GM21423 (cell line): ENCODE measurements at regions not wholly inside any gene's neighbourhood (a gene's known extent, or its start where the extent isn't known, plus 50 kb on each side); places are given as distances from the start of the nearest gene placed in this dataset.
"Not testable (repeated sequence)": the region's sequence is repeated elsewhere in the genome, so short reads cannot be mapped to it uniquely, and the experiment has no call there.

Source experiments
- ATAC-seq: cut with Tn5 transposase; IDR thresholded peaks from one replicate; pipeline ENCODE4 v1.9.1; 2021; ENCODE audit warnings: mild to moderate bottlenecking, moderate library complexity; ENCODE audit not compliant: unreplicated experiment

GRCh38 chr6:19369785-19370184, 467.4 kb upstream of the ID4 start:
- no peak for ATAC-seq

GRCh38 chr6:19370831-19371230, 466.3 kb upstream of the ID4 start:
- ATAC-seq, result no peak

GRCh38 chr6:19375613-19376012, 461.6 kb upstream of the ID4 start:
- ATAC-seq, result no peak

- no peak for ATAC-seq
Measured at GRCh38 chr6:19377722-19378121, 459.4 kb upstream of the ID4 start.

GRCh38 chr6:19380293-19380692, 456.9 kb upstream of the ID4 start:
- no peak for ATAC-seq

GRCh38 chr6:19382676-19383075, 454.5 kb upstream of the ID4 start:
- no peak for ATAC-seq

- no peak for ATAC-seq
Measured at GRCh38 chr6:19391926-19392325, 445.2 kb upstream of the ID4 start.

GRCh38 chr6:19394051-19394450, 443.1 kb upstream of the ID4 start:
- ATAC-seq, result no peak

- ATAC-seq, result no peak
Measured at GRCh38 chr6:19394687-19395086, 442.5 kb upstream of the ID4 start.

- ATAC-seq, result no peak
Measured at GRCh38 chr6:19395316-19395715, 441.9 kb upstream of the ID4 start.

GRCh38 chr6:19399406-19399805, 437.8 kb upstream of the ID4 start:
- no peak for ATAC-seq

- ATAC-seq, result not testable (repeated sequence)
Measured at GRCh38 chr6:19404884-19405283, 432.3 kb upstream of the ID4 start.

- ATAC-seq, result no peak
Measured at GRCh38 chr6:19408331-19408730, 428.8 kb upstream of the ID4 start.

- ATAC-seq, result no peak
Measured at GRCh38 chr6:19410481-19410880, 426.7 kb upstream of the ID4 start.

- ATAC-seq, result no peak
Measured at GRCh38 chr6:19413323-19413722, 423.8 kb upstream of the ID4 start.

- ATAC-seq, result no peak
Measured at GRCh38 chr6:19415605-19416326, 421.4 kb upstream of the ID4 start.

GRCh38 chr6:19416811-19417210, 420.4 kb upstream of the ID4 start:
- ATAC-seq, result no peak

- ATAC-seq, result no peak
Measured at GRCh38 chr6:19417713-19418112, 419.5 kb upstream of the ID4 start.

- ATAC-seq, result no peak
Measured at GRCh38 chr6:19424853-19425252, 412.3 kb upstream of the ID4 start.

- no peak for ATAC-seq
Measured at GRCh38 chr6:19427548-19427947, 409.6 kb upstream of the ID4 start.

- ATAC-seq, result no peak
Measured at GRCh38 chr6:19432966-19433498, 404.1 kb upstream of the ID4 start.

GRCh38 chr6:19434065-19434464, 403.1 kb upstream of the ID4 start:
- ATAC-seq, result no peak

- ATAC-seq, result no peak
Measured at GRCh38 chr6:19435755-19436154, 401.4 kb upstream of the ID4 start.
